AG08396 (cell line): ENCODE measurements at regions not wholly inside any gene's neighbourhood (a gene's known extent, or its start where the extent isn't known, plus 50 kb on each side); places are given as distances from the start of the nearest gene placed in this dataset.
A peak's percentile ranks its signal among the peaks of the same experiment; 100 is the strongest.

Source experiments
- DNase-seq: peaks from one replicate; pipeline ENCODE4 v3.0.0; 2012; ENCODE audit warnings: low spot score, mixed read lengths

- no peak for DNase-seq
Measured at GRCh38 chr5:6806668-6807067, 93.4 kb downstream of the TENT4A start.

GRCh38 chr5:6808462-6808861, 95.2 kb downstream of the TENT4A start:
- DNase-seq, result no peak

GRCh38 chr5:6810641-6811405, 97.6 kb downstream of the TENT4A start:
- DNase-seq, result no peak

- DNase-seq, result no peak
Measured at GRCh38 chr5:6812091-6812490, 98.9 kb downstream of the TENT4A start.

GRCh38 chr5:6812800-6813731, 99.8 kb downstream of the TENT4A start:
- DNase-seq, result no peak

GRCh38 chr5:6814816-6815215, 101.6 kb downstream of the TENT4A start:
- DNase-seq, result no peak

- no peak for DNase-seq
Measured at GRCh38 chr5:6818594-6819511, 105.6 kb downstream of the TENT4A start.

GRCh38 chr5:6819521-6819920, 106.3 kb downstream of the TENT4A start:
- DNase-seq, result no peak

- peak; percentile 35 for DNase-seq
Measured at GRCh38 chr5:6820851-6821479, 107.7 kb downstream of the TENT4A start.

GRCh38 chr5:6822068-6822467, 108.8 kb downstream of the TENT4A start:
- no peak for DNase-seq

GRCh38 chr5:6822556-6823343, 109.5 kb downstream of the TENT4A start:
- no peak for DNase-seq

- DNase-seq, result no peak
Measured at GRCh38 chr5:6823996-6824395, 110.8 kb downstream of the TENT4A start.

GRCh38 chr5:6825678-6826244, 112.5 kb downstream of the TENT4A start:
- no peak for DNase-seq

- no peak for DNase-seq
Measured at GRCh38 chr5:6826756-6827155, 113.5 kb downstream of the TENT4A start.

GRCh38 chr5:6827526-6828219, 114.4 kb downstream of the TENT4A start:
- DNase-seq, result no peak

GRCh38 chr5:6829150-6829784, 116.0 kb downstream of the TENT4A start:
- peak; percentile 34 for DNase-seq

GRCh38 chr5:6830643-6831239, 117.5 kb downstream of the TENT4A start:
- DNase-seq, result no peak
